ENCODE measurements at regions not wholly inside any gene's neighbourhood (a gene's known extent, or its start where the extent isn't known, plus 50 kb on each side); places are given as distances from the start of the nearest gene placed in this dataset.

DNA sequence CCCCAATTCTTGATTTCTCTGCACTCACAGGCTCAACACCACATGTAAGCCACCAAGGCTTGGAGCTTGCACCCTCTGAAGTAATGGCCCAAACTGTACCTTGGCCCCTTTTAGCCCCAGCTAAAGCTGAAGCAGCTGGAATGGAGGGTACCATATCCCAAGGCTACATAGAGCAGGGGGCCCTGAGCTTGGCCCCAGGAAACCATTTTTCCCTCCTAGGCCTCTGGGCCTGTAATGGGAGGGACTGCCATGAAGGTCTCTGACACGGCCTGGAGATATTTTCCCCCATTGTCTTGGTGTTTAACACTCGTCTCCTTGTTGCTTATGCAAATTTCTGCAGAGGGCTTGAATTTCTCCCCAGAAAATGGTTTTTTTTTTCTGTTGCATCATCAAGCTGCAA is 69.7 kb downstream of the SKA1 start:
- DNase-seq = no peak

DNA sequence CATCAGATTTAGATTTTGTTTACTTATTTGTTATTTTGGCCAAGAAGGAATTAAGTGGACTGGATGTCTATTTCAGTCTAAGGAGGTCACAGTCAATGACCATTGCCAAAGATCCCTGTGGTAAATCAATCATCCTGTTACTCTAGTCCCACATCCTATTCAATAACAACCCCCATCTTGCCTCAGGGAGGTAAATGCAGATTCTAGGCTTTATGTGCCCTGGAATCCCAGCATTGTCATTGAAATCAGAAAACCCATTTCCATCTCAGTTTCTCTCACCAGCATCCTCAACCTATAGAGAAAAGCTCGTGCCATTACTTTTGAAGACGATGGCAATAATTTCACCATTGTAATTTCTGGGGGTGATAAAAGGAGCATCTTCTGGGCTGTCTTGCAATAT is 71.8 kb downstream of the SKA1 start:
- DNase-seq = no peak

DNA sequence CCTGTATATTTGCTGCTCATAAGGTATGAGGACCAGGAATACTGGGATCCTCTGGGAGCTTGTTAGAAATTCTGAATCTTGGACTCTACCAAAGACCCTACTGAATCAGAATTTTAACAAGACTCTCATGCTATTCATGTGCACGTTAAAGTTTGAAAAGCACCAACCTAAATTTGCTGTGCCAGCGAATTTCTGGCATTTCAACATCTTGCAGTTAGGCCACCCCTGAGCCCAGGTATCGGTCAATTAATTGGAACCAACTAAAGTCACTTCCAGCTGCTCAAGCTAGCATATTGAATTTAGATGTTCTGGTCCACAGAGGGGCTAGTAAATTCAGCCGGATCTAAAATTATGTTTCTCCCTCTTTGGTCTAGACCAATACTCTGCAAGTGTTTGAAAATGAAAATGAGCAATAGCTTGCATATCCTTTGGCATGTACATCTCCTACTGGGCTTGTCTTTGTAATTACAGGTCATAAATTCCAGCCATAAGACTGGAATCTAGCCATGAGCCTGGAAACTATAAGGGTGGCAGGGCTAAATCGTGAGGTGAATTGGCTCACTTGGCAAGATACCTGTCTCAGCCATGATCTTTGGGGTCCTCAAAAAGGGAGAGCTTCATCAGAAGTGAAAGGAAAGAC is 72.4 kb downstream of the SKA1 start:
- no peak for DNase-seq

DNA sequence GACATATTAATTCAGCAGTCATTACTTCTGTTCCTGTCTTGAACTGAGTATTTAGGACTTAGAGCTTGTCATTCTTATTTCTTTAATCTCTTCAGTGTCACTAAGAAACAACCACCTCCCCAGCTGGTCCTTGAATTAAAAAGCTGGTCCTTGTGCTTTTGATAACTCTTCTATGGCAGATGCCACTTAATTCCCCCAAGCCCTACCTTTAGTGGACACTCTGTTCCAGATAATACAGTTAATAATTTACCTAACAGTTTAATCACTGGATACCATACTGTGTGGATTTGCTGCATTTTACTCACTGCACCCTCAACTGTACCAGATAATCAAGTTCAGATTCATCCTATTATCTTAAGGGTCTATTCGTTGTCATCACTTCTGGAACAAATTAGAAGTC is 73.1 kb downstream of the SKA1 start:
- DNase-seq = no peak

DNA sequence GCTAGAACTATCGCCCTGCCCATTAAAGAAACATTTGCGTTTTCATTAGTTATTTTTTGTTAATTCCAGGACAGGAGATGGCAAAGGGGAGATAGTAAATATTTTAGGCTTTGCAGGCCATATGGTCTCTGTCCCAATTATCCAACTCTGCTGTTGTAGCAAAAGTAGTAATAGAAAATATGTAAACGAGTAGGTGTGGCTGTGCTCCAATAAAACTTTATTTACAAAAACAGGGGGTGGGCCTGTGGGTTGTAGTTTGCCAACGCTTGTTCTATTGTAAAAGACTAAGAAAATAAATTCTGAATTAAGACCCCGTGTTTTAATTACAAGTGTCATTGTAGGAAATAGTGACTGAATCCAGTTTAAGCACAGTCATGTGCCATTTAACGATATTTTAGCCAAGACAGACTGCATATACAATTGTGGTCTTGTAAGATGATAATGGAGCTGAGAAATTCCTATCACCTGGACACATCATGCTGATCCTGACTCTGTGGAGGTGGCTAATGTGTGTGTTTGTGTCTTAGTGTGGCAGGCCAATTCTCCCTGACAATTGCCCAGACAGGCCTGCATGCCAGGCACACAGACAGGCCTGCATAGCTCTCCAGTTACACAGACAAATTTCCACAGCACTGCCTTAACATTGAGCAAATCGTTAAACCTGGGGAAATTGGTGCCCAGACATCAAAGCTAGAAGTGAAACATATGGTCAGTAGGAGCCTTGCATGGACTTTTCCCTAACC is 76.4 kb downstream of the SKA1 start:
- DNase-seq = no peak

DNA sequence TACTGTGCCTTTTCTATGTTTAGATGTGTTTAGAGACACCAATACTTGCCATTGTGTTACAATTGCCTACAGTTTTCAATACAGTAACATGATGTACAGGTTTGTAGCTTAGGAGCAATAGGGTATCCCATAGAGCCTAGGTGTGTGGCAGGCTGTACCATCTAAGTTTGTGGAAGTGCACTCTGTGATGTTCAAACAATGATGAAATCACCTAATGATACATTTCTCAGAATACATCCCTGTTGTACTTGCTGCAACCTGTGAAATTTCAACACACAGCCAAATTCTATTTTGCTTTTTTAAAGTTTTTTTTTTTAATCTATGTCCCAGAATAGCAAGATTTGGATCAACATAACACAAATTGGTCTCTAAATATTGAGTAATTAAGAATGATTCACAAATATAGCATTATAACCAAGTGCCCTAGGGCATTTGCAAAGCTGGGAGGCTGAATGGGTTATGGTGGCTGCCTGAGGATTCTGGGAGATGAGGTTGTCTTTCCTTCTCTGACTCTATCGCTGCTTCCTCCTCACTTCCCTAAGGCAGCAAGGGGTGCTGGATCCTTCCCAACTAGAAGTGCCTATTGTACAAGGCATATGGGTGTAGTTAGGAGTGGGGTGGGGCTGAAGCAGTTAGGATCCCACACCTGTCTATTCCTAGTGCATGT is 78.3 kb downstream of the SKA1 start:
- no peak for DNase-seq

DNA sequence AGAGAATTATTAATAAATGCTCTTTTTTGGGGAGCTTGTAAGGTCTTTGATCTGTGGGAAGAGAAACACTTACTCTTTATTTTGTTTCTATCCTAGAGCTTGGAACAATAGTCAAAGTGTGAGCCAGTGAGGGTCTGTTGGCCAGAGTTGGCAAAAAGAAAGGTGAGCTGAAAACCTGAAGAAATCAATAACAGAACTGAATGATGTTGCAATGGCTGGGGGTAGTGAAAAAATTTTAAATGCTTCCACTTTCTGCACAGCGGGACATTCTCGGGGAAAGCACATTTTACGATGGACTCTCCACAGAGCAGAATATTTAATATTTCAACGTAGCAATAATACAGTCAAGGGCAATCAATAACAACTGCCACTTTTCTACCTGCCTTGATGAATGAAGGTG is 78.9 kb downstream of the SKA1 start:
- DNase-seq = no peak

DNA sequence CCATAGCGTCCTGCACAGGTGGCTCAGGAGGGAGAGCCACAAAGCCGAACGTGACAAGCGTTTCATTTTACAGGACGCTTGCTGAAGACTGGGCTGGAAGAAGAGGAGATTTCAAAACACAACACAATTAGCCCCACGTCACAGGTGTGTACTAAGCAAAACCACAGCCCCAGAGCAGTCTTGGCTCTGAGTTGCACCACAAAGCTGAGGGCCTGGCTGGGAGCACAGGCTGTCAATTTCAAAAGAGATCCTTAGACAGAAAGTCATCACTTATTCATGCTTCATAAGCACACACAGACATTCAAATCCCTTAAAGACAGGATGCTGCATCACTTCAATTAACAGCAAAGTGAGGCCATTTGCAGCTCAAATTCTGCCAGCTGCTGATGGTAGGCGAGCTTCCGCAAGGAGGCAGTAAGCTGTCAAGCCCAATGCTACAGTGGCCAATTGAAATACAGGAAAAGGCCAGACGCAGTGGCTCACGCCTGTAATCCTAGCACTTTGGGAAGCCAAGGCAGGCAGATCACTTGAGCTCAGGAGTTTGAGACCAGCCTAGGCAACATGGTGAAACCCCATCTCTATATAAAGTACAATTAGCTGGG is 79.6 kb downstream of the SKA1 start:
- peak; percentile 51 for DNase-seq

DNA sequence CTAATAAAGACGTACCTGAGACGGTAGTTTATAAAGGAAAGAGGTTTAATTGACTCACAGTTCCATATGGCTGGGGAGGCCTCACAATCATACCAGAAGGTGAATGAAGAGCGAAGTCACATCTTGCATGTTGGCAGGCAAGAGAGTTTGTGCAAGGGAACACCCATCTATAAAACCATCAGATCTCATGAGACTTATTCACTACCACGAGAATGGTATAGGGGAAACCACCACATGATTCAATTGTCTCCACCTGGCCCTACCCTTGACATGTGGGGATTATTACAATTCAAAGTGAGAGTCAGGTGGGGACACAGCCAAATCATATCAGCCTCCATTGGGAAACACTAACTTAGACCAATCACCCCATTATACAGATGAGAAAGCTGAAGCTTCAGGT is 81.4 kb downstream of the SKA1 start:
- no peak for DNase-seq

DNA sequence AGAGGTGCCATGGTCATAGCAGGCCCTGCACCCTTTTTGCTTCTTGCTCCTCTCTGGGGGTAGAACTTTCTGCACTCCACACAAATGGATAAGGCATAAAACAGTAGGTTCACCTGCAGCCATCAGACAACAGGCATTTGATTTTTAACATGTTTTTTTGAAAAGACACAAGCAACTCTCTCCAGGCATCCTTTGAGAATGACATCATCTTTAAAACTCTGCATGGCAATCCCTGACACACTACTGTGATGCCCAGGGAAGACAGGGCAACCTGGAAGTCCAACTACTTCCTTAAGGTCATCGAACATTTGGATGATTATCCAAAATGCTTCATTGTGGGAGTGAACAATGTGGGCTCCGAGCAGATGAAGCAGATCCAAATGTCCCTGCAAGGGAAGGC is 82.8 kb downstream of the SKA1 start:
- no peak for DNase-seq

DNA sequence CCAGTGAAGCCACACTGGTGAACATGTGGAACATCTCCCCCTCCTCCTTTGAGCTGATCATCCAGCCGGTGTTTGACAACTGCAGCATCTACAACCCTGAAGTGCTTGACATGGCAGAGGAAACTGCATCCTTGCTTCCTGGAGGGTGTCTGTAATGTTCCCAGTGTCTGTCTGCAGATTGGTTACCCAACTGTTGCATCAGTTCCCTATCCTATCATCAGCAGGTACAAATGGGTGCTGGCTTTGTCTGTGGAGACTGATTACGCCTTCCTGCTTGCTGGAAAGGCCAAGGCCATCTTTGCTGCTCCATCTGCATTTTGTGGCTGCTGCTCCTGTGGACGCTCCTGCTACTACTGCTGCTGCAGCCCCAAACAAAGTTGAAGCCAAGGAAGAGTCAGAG is 83.5 kb downstream of the SKA1 start:
- DNase-seq = no peak

DNA sequence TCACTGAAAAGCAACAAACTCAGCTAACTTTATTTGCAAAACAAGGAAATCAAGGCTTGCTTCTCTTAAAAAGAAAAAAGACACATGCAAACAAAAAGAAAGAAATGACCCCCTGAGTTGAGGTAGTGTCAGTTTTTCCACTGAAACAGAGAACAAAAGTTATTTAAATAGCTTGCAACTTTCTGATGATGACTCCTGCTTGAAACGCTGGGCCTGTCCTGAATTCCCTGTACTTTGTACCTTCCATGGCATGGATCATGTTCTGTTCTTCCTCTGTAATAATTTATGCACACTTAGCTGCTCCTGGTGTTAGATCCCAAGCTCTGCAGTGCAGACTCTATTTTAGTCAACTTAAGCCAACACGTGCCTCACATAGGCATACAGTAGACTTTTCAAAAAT is 84.0 kb downstream of the SKA1 start:
- no peak for DNase-seq

DNA sequence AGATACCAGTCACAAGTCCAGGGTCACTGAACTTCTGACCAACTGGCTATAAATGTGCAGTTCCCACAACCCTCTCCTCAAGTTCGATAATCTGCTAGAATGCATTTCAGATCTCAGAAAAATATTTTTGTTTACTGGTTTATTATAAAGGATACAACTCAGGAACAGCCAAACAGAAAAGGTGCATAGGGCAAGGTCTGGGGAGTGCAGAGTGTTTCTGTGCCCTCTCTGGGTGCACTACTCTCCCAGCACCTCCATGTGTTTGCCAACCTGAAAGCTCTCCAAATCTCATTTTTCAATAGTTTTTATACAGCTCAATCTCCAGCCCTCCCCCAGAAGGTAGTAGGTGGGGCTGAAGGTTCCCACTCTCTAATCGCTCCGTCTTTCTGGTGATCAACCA is 85.2 kb downstream of the SKA1 start:
- DNase-seq = no peak

DNA sequence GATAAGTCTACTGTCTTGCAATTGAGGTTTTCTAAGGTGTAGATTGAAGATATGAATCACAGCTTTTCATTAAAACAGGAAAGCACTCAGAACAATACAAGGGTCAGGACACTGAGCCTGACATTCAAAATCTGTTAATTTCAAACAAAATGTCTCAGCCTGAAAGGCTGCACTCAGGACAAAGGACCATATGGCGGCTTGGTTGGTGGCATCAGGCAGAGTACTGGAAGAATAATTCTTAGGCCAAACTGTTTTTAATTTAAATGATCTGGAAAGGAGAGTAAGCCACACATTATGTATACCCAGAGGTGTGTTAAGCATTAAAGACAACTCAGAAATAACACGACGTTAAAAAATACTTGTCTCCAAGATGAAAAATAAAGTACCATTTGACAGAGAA is 85.9 kb downstream of the SKA1 start:
- DNase-seq = no peak

DNA sequence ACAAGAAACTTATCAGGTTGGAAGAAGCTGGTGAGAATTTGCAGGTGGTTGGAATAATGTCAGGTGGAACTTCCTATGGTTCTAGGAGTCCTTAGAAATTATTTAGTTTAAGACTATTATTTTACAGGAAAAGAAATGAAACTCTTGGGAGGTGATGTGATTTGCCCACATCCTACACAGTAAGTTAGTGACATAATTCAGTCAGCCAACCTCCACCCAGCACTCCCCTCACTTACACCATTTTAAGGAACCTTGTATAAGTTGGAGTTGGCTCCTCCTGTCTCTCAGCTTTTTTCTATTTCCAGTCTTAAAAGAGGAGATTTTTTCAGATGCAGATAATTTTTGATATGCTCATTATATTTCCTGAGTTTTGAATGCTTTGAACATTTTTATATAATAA is 86.4 kb downstream of the SKA1 start:
- DNase-seq = no peak

DNA sequence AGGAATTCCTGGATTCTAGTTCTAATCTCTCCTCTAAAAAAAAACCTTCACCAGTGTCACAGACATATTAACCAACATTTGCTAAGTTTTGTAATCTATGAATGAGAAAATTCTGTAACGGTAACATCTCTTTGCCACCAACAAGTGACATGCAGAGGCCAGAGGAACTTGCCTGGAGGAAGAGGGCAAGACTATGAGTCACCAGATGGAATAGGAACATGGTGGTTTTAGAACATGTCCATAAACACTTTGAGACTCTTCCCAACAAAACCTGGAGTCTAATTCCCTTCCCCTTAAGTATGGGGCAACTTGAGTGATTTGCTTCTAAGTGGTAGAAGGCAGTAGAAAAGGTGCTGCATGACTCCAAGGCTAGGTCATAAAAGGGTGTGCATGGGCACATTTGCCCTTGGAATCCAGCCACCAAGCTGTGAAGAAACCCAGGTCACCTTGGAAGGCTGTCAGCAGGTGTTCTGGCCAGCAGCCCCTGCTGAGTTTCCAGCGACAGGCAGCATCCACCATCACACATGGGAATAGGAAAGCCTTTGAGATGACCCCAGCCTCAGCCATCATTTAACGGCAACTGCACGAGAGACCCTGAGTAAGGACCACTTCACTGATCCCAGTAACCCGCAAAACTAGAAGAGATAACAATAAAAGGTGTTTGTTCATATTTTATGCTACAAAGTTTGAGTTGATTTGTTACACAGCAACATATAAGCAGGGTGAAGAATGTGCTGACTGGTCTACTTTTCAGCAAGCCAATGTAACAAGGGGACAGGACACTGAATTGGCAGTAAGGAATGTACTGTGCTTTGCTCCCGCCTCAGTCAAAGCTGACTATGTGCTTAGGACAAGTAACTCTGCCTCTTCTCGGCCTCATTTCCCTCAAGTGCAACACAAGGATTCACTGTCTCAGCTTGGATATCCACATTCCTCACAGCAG is 90.6 kb downstream of the SKA1 start:
- DNase-seq = no peak

DNA sequence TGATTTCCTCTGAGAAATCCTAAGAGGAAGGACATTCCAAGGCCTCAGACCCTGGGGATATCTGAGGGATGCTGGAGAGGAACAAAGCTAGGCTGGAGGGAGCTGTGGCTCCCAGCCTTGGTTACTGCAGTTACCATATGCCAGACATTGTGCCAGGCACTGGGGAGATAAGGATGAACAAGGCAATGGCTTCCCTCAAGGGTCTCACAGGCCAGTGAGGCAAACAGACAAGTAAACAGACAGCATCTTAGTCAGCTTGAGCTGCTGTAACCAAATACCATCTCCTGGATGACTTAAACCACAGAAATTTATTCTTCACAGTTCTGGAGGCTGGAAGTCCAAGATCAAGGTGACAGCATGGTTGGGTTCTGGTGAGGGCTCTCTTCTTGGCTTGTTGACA is 91.8 kb downstream of the SKA1 start:
- DNase-seq = no peak

DNA sequence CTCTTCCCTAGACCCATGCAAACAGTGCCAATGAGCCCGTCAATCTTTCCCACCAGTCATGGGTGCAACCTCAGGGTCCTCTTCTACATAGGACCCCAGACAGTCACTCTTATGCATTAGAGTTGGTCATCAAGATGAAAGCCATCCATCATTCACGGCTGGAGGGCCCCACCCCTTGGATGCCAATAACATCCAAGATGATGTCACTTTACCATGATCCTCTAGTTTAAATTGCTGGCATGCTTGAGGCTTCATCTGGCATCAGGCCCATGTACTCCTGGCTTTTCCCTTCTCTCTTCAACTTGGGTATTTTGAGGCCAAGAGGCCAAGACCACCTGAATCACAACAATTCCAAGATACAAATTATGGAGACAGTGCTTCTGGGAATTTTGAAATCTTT is 91.1 kb upstream of the MAPK4 start:
- DNase-seq = peak; percentile 23

DNA sequence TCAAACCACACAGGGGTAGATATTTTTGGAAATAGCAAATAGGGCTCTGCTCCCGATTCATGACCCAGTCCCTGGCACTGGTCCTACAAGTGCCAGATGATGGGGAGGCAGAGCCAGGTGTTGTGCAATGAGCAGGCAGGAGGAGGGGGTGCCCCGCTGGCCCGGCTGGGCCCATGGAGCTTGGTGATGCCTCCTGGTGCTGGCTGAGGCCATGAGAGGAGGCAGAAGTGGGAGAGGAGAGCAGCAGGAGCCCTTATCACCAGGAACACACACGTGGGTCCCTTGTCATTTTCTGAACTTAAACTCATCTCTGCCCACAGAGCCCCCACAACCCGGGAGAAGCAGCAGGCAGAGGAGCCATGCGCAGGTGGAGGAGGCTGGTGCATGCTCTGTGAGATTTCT is 90.5 kb upstream of the MAPK4 start:
- DNase-seq = no peak

DNA sequence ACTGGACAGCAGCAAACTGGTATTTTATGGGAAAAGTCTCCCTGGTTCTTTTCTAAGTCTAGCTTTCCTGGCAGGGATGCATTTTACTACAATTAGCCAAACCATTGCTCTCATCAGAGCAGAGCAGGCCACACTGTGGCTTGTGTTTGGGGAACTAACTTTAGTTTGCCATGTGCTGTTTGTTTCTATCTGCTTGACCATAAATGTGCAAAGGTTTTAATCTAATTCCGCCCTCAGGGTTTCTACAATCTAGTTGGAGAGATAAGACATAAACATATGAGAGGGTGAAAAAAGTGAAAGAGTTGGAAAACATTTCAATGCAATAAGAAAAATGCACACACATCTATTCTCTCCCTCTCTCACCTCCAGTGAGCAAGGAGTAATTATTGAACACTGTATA is 86.9 kb upstream of the MAPK4 start:
- no peak for DNase-seq

DNA sequence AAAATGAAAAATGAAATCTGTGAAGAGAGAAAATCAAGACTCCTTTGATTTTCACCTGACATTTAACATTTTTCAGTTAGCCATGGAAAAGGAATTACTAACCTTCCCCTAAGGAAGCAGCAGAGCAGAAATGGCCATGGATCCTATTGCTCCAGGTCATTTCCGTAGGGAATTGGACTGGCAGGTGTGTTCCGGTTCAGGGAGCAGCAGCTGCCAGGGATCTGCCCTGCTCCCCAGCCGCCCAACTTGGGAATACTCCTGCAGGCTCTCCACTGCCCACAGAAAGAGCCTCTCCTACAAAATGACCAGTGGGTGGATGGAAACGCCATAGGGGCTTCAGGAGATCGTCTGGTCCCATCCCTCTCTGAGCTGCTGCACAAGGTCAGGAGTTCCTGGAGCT is 86.0 kb upstream of the MAPK4 start:
- peak; percentile 64 for DNase-seq

DNA sequence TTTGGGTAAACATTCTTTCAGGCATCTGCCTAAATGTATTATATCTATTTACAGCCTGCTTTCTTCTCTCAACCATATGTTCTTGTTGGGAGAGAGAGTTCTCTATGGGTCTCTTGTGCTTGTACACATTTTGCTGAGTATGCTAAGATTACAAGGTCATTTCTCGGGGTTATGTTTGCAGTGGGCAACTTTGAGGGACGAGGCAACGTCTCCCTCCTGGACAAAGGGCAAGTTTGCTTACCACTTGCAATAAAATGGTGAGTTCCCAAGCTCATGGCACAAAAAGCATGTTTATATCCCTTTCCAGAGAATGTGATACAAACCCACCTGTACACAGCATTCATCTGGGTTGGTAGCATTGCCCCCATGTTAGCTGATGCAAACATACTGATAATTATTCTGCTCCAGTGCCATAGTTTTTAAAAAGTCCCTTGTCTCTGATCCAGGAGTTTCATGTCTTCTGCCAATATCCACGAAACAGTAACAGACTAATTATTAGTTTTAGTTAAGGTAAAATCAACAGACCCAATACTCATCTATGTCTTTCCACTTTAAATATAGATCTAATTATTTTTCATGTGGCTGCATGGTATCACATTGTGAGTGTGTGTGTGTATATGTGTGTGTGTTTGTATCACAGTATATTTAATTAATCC is 84.2 kb upstream of the MAPK4 start:
- no peak for DNase-seq
